CD4-positive, alpha-beta T cell treated with Interleukin-17A for 1 hour (primary cell): ENCODE measurements at regions not wholly inside any gene's neighbourhood (a gene's known extent, or its start where the extent isn't known, plus 50 kb on each side); places are given as distances from the start of the nearest gene placed in this dataset.

Source experiments
- DNase-seq: peaks from one replicate; pipeline ENCODE4 v3.0.0-alpha.2; 2020

DNA sequence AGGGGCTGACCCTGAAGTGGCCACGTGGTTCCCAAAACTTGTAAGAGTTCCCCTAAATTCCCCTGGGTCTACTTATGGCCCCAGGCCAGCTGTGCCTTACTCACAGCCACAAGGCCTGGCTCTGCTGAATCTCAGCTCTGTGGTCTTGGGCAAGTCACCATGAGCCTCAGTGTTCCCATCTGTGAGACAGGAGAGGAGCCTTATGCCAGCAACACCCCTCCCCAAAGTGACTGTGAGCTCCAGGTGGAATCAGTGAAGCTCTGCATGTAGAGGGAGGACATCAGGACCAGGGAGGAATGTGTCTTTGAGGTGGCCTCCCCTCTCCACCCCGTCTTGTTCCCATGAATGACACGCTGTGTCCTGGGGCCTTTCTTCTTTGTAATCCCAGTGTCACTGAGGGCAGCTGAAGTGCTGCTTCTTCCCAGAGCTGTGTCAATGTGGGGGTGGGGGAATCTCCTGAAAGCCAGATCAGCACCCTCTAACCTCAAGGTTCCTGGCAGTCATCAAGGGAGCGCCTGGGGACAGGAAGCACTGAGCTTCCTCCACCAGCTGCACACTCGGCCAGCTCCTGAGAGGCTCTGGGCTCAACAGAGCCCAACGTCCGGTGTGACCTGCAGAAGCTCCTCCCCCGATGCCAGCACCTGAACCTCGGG, 258.9 kb downstream of the UACA start:
- DNase-seq: no peak

GRCh38 chr15:70503798-70504298, 259.5 kb downstream of the UACA start:
- DNase-seq: no peak

- no peak for DNase-seq
Observed at GRCh38 chr15:70503073-70503745, 260.1 kb downstream of the UACA start.

- DNase-seq: no peak
Observed at GRCh38 chr15:70502529-70502928, 260.8 kb downstream of the UACA start.

- no peak for DNase-seq
Observed at GRCh38 chr15:70501849-70502248, 261.5 kb downstream of the UACA start.

GRCh38 chr15:70501121-70501727, 262.1 kb downstream of the UACA start:
- DNase-seq: no peak

DNA sequence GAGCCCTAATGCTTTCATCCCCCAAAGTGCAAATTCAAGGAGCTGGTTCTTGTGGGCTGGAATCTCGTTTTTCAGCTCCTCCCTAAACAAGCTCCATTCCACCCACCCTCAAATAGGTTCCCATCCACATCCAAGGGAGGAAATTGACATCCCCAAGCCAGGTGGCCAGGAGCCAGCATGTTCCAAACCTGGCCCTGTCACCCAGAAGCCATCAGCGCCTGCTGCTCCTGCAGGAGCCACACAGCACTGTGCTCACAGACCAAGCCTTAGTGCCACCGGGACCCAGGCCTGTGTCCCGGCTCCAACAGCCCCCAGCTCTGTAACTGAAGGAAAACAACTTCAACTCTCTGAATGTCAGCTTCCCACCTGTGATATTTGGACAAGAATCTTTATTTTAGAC, 263.6 kb downstream of the UACA start:
- no peak for DNase-seq

GRCh38 chr15:70498096-70498626, 265.2 kb downstream of the UACA start:
- no peak for DNase-seq

GRCh38 chr15:70497661-70498060, 265.7 kb downstream of the UACA start:
- DNase-seq: no peak

DNA sequence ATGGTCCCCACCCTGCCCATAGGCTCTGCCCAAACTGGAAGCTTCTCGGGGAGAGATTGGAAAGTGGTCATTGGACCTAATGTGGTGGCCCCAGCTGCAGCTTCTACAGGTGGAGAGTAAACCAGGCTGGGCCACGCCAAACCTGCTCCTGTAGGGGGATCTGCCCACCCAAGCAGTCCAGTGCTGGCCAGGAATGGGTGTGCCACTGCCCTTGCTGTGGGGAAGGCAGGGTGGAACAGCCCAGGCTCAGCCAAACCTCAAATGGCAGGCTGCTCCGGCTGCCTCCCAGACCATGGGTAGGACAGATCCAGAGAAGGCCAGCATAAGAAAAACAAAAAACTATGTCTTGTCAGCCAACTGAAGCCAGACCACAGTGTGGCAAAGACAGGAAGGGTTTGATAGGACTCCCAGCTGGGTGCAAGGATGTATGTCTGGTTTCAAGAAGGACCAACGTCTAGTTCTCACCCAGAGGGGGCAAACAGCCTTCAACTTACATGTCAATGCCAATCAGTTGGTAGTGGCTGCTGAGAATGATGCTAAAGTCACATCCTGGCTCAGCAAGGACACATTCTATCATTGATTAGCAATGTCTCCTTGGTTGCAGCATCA, 267.3 kb downstream of the UACA start:
- no peak for DNase-seq

GRCh38 chr15:70494852-70495571, 268.3 kb downstream of the UACA start:
- no peak for DNase-seq

GRCh38 chr15:70494517-70494851, 268.9 kb downstream of the UACA start:
- DNase-seq: no peak

DNA sequence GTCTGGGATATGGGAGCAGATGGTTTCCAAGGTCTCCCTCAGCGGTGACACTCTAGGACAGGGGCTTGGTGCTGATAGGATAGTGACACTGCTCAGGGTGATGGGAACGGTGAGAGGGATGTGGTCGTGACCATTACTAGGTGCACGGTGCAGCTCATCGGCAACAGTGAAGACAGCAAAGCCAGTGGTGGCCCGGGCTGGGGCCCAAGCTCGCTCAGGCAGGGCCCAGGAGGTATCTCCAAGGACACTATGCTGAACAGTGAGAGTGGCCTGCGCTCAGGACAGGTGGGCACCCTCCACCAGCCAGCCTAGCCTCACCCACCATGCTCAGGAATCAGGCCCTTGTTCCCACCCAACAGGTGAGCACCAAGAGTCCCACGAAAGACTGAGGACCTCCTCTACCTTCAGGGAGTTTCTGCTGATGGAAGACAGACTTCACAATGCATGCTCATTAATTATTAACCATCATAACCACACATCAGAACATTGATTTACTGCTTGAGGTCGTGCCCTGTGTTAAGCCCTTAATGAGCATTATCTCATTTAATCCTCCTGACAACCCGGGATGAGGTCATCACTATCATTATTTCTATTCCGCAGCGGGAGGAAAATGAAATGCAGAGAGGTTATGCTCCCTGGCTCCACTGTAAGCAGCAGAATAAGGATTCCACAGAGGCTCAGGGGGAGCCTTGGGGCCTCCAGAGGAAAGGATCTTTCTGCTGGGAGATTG, 269.4 kb downstream of the UACA start:
- DNase-seq: no peak

DNA sequence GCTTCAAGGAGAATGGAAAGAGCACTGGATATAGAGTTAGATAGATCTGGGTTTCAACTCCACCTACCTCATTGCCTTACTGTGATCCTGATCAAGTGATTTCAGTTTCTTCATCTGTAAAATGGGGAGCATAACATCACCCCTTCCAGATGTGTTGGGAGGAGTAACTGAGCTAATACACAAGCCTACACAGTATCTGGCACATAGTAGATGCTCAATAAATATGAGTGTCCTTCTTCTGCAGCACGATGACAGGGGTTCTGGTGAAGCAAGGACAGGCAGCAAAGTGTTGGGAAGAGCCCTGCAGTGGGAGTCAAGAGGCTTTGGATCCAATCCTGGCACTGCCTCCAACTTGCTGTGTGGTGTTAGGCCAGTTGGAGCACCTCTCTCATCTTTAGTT, 270.0 kb downstream of the UACA start:
- DNase-seq: no peak

DNA sequence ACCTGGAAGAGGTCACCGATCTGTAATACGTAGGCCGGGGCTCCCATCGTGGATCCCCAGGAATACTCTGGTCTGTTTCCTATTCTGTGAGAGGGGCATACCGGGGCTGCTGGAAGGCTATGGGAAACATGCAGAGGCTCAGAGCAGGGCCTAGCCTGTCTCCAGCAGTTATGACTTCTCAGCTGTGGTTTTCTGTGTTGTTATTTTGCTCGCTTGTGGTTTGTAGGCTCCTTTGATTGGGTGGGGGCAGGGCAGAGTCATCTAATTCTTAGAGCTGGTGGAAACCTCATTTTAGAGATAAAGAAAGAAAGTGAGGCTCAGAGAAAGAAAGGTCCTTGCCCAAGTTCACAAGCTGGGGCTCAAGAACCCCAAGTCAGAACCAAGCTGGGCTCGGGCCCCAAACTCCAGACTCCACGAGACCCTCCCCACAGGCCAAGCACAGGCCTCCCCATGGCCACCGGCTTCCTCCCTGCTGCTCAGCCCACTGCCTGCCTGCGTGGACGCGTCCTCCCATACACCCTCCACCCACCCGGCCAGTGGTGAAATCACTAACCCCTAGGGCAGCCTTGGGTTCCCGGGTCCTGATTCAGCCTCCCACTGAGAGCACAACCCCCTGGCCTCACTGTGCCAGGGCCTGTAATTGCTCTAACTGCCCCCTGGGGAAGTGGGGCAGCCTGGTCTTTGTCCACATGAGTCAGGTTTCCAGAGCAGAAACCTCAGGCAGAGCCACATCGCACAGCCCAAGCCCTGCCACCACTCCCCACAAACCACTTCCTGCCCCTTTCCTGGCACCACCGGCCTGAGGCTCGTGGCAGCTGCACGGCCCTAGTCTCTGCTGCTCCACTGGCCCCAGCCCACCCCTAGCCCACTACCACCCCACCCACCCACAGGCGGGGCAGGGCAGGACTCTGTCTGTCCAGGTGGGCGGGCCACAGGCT, 270.8 kb downstream of the UACA start:
- peak; percentile 88 for DNase-seq

DNA sequence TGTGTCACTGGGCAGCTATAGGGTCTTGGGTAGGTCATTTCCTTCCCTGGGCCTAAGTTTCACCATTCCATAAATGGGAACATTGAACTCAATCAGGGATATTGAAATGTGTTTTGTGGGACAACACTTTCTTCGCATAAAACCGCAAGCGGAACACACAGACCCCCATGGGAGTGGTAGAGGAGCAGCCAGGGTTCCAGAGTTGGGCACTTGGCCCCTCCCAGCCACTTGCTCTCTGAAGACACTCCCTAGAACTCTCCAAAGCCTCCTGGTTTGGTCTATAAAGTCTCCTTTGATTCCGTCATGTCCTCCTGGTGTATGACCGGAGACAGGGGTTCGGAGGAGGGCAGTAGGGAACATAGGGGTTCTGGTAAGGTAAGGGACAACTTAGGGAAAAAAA, 271.7 kb downstream of the UACA start:
- DNase-seq: no peak

- DNase-seq: no peak
Observed at GRCh38 chr15:70491201-70491621, 272.1 kb downstream of the UACA start.

DNA sequence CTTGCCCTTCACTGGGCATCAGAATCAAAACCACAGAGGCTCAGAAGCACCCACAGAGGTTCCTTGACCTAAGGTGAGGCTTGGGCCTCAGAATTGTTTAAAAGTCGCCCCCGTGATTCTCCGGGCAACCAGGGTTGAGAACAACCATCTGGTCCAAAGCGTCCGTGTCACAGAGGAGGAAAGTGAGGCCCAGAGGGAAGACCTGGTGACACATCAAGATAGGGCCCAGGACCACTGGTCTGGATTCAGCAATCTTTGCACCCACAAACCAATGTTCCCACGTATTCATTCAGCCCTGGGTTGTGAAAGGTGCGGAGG, 272.6 kb downstream of the UACA start:
- DNase-seq: no peak

DNA sequence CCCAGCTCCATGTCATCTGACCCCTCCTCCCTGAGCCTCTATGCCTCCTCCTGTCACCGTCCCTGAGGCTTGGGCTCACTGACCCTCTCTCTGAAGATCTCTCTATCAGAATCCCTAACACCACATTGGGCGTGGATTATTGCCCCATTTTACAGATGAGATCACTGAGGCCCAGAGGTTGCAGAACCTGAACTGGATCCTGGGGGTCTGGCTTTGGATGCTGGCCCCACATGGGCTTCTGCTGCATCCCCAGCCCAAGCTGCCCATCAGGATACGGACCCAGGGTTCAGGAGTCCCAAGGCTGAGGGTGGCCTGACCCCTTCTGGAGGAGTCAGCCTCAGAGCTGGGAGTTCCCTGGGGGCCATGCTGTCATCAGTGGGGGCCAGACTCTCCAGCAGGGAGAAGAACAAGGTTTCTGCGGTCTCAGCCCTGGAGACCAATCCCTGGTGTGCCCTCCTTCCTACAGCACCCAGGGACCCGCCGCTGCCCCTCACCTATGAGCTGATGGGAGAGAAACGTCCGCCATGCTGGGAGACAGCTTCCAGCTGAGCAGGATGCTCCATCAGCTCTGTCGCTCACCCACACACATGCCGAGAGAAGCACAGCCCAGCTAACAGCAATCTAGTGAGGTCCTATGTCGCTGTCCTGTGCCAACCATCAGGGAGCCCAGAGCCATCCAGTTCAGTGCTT, 273.1 kb downstream of the UACA start:
- no peak for DNase-seq
